ENCODE measurements at regions not wholly inside any gene's neighbourhood (a gene's known extent, or its start where the extent isn't known, plus 50 kb on each side); places are given as distances from the start of the nearest gene placed in this dataset.

GRCh38 chr3:194876403-194877095 is 190.9 kb downstream of the FAM43A start:
- no peak for TF ChIP-seq CTCF (IDR thresholded peaks at IDR 0.05)
- TF ChIP-seq EZH2phosphoT487 (IDR thresholded peaks at IDR 0.05), result no peak
- TF ChIP-seq EZH2 (IDR thresholded peaks at IDR 0.05), result no peak
